Left lung (tissue), 4 donors: ENCODE measurements at regions not wholly inside any gene's neighbourhood (a gene's known extent, or its start where the extent isn't known, plus 50 kb on each side); places are given as distances from the start of the nearest gene placed in this dataset.
A peak's percentile ranks its signal among the peaks of the same experiment; 100 is the strongest.

Experiments
- ATAC-seq: fragments of 200-7000 bp; cut with Tn5 transposase; one replicate; pipeline ENCODE4 v1.9.1; 2020; ENCODE audit warnings: moderate library complexity
- DNase-seq, 4 donors: peaks; one replicate each; pipeline ENCODE4 v3.0.0-alpha.2; 2013 to 2020
- H3K27ac ChIP-seq, 2 donors: fragments of 200-600 bp; sonication (generic) in 1 of 2; one replicate each; pipeline versions ENCODE4 v1.5.0 to v1.8.0; 2020 to 2021
- H3K27me3 ChIP-seq, 2 donors: fragments of 200-600 bp; sonication (generic) in 1 of 2; one replicate each; pipeline versions ENCODE4 v1.5.0 to v1.8.0; 2020 to 2021
- H3K36me3 ChIP-seq, 2 donors: fragments of 200-600 bp; sonication (generic) in 1 of 2; one replicate each; pipeline versions ENCODE4 v1.5.0 to v1.8.0; 2020 to 2021
- H3K4me1 ChIP-seq, 2 donors: fragments of 200-600 bp; one replicate each; pipeline ENCODE4 v1.8.0; 2021
- H3K4me3 ChIP-seq, 2 donors: fragments of 200-600 bp; sonication (generic) in 1 of 2; one replicate each; pipeline versions ENCODE4 v1.5.0 to v1.8.0; 2020 to 2021; ENCODE audit warnings: mild to moderate bottlenecking in 1 of 2
- H3K9me3 ChIP-seq, 2 donors: fragments of 200-600 bp; sonication (generic) in 1 of 2; one replicate each; pipeline versions ENCODE4 v1.5.0 to v1.8.0; 2020 to 2021
- CTCF ChIP-seq, 2 donors: fragments of 200-600 bp; sonication (generic) in 1 of 2; IDR thresholded peaks; one replicate each; pipeline versions ENCODE4 v1.5.0 to v1.8.0; 2021; ENCODE audit warnings: antibody characterized with exemption in 2 of 2
- intact Hi-C, 2 donors: fragments of 100-400 bp; cut with DNase I; formaldehyde crosslinking; loops; one replicate each; pipeline versions ENCODE4 v1.11.2 to v1.14.2; 2022
- donor health status: DM: no; HTN: yes; CAD: no.
- donor health status: DM: no; HTN: no; CAD: no.

GRCh38 chr1:229091721-229092136 lies 179.2 kb upstream of the RAB4A start:
- no peak overlapping the region for H3K27ac ChIP-seq
- no peak for TF ChIP-seq CTCF (IDR thresholded peaks at IDR 0.05)

GRCh38 chr1:229092377-229093237 lies 178.3 kb upstream of the RAB4A start:
- H3K27ac ChIP-seq = peak overlapping the region; percentile 49 to 70

More at GRCh38 chr1:229091721-229092136, 179.2 kb upstream of the RAB4A start:
- Histone ChIP-seq H3K4me3 (no peak overlapping the region), H3K4me1 (peaks cover 5 to 13% of the 10 kb centered on the region in 2 donors), H3K9me3 (peaks cover 0 to 5% of the 10 kb centered on the region in 2 donors), H3K27me3 (no peaks in the 10 kb centered on the region), H3K36me3 (no peaks in the 10 kb centered on the region)
- intact Hi-C loops = no loop called here
- ATAC-seq (no peak), DNase-seq (no peak)

DNA sequence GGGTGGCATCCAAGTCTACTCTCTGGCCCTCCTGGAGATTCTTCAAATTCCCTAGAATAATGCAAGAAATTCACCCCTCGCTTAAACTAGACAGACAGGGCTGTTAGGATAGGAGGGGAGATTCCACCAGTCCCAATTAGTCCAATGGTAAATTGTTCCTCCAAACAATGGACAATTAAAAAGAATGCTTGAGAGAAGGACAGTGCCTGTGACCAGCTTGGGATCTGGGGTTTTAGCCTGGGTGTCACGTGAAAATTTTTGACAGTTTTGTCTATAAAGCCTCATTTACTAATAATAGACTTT lies 177.7 kb upstream of the RAB4A start:
- H3K27ac ChIP-seq = peak overlapping the region; percentile 49 to 70
- no peak for TF ChIP-seq CTCF (IDR thresholded peaks at IDR 0.05)
- peaks cover 5 to 13% of the 10 kb centered on the region in 2 donors for H3K4me1 ChIP-seq
- intact Hi-C loops = no loop called here
- ATAC-seq (peak; percentile 17), DNase-seq (no peak)
- no peak overlapping the region for H3K4me3 ChIP-seq
- H3K36me3 ChIP-seq = no peaks in the 10 kb centered on the region
- H3K9me3 ChIP-seq = peaks cover 0 to 5% of the 10 kb centered on the region in 2 donors
- no peaks in the 10 kb centered on the region for H3K27me3 ChIP-seq

More at GRCh38 chr1:229092377-229093237, 178.3 kb upstream of the RAB4A start:
- no peak for TF ChIP-seq CTCF (IDR thresholded peaks at IDR 0.05)
- Histone ChIP-seq H3K4me3 (no peak overlapping the region), H3K9me3 (peaks cover 0 to 5% of the 10 kb centered on the region in 2 donors), H3K27me3 (no peaks in the 10 kb centered on the region), H3K36me3 (no peaks in the 10 kb centered on the region), H3K4me1 (peaks cover 5 to 13% of the 10 kb centered on the region in 2 donors)
- intact Hi-C loops = no loop called here
- DNase-seq = no peak
- ATAC-seq = no peak

- intact Hi-C loops = no loop called here
- Histone ChIP-seq H3K9me3 (peaks cover 0 to 5% of the 10 kb centered on the region in 2 donors), H3K4me1 (peaks cover 5 to 13% of the 10 kb centered on the region in 2 donors), H3K27me3 (no peaks in the 10 kb centered on the region), H3K36me3 (no peaks in the 10 kb centered on the region), H3K27ac (peak overlapping the region; percentile 49 to 70), H3K4me3 (no peak overlapping the region)
- ATAC-seq (peak; percentile 91), DNase-seq (peak in 2 of 4 donors; percentile 49 to 74)
- TF ChIP-seq CTCF (IDR thresholded peaks at IDR 0.05) = no peak
These were observed 177.1 kb upstream of the RAB4A start for GRCh38 chr1:229093609-229094336.
